Lung (tissue), 11 donors: ENCODE measurements at regions not wholly inside any gene's neighbourhood (a gene's known extent, or its start where the extent isn't known, plus 50 kb on each side); places are given as distances from the start of the nearest gene placed in this dataset.
A peak's percentile ranks its signal among the peaks of the same experiment; 100 is the strongest.

ENCODE experiments used
- ATAC-seq: fragments of 200-7000 bp; cut with Tn5 transposase; one replicate; pipeline ENCODE4 v1.9.1; 2020; ENCODE audit warnings: moderate number of reproducible peaks; ENCODE audit not compliant: insufficient read depth, low FRiP score
- DNase-seq, 3 donors: peaks; one replicate each; pipeline ENCODE4 v3.0.0-alpha.2; 2013 to 2017
- H3K27ac ChIP-seq, 2 donors: one replicate each; pipeline ENCODE4 v1.5.1; 2013; ENCODE audit warnings: mild to moderate bottlenecking in 2 of 2, moderate library complexity in 2 of 2, control low read depth in 1 of 2, inconsistent platforms in 1 of 2, low read depth in 1 of 2, low read length in 1 of 2
- H3K27me3 ChIP-seq, 3 donors: one replicate each; pipeline ENCODE4 v1.5.1; 2013; ENCODE audit warnings: low read length in 2 of 3; ENCODE audit not compliant: control insufficient read depth in 3 of 3, insufficient read depth in 3 of 3
- H3K36me3 ChIP-seq, 4 donors: one replicate each; pipeline ENCODE4 v1.5.1; 2013; ENCODE audit warnings: low read length in 4 of 4, mild to moderate bottlenecking in 1 of 4, moderate library complexity in 1 of 4; ENCODE audit not compliant: control insufficient read depth in 4 of 4, insufficient read depth in 4 of 4
- H3K4me1 ChIP-seq, 5 donors: one replicate each; pipeline ENCODE4 v1.5.1; 2013; ENCODE audit warnings: low read length in 5 of 5, mild to moderate bottlenecking in 2 of 5, moderate library complexity in 1 of 5; ENCODE audit not compliant: control insufficient read depth in 5 of 5, insufficient read depth in 5 of 5
- H3K4me3 ChIP-seq: one replicate; pipeline ENCODE4 v1.5.1; 2013; ENCODE audit warnings: mild to moderate bottlenecking, control low read depth, moderate library complexity
- H3K9ac ChIP-seq, 2 donors: one replicate each; pipeline ENCODE4 v1.5.1; 2013; ENCODE audit warnings: low read length in 2 of 2, control low read depth in 1 of 2; ENCODE audit not compliant: insufficient read depth in 1 of 2
- H3K9me3 ChIP-seq, 4 donors: one replicate each; pipeline ENCODE4 v1.5.1; 2013; ENCODE audit warnings: low read length in 3 of 4, mild to moderate bottlenecking in 1 of 4, moderate library complexity in 1 of 4; ENCODE audit not compliant: control insufficient read depth in 4 of 4, insufficient read depth in 3 of 4
- WGBS, 2 donors: extraction: QIAGEN DNeasy Blood & Tissue Kit; methylation state at CpG; one replicate each; pipeline ENCODE4 v1.1.7; 2013; 5-methylcytosine and 5-hydroxymethylcytosine counted together
- TF ChIP-seq, protein P1 (sequence below): IDR thresholded peaks from 2 replicates; pipeline ENCODE4 v1.5.1; 2012; ENCODE audit warnings: mild to moderate bottlenecking; ENCODE audit errors: control extremely low read depth, extremely low read depth
- donor health status: control.
- donor health status: control.
- donor health status: Bipolar disorder and iron deficiency.
- donor health status: healthy.
- donor health status: DM: yes; HTN: yes; CAD: no.

DNA sequence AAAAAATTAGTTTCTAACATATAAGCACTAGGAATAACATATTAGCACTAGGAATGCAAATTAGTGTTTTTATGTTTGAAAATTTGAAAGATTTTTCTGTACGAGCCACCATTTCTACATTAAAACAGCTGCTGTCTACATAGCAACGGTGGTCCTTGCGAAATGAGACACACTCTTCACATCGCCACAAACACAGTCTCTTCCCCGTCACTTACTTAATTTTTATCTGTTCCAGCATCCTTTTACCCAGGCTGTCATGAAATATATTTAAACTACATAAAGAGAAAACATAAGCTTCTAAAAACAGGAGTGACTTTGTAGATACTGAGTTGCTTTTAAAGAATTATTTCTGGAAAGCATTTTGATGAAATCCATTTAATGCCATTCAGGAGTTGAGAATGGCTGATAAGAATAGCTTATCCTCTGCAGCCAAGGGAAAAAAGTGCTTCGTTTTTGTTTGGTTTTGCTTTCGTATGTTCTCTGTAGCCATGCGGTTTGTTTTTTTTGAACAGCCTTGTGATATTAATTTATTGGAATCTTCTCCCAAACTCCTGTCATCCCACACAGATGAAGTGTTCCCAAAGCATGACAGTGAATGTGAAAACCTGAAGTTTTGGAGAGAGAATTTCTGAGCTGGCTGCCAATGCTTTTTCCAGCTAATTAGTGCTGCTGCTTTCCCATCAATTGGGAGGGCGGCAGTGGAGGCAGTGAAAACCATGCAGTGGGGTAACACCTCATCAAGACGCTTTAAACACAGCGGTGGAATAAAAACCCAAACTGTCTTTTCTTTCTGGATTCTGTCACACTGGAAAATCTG, 603.7 kb upstream of the ADARB2 start:
- Histone ChIP-seq H3K4me1 (peaks cover 0 to 14% (median 0%) of the 10 kb centered on the region in 5 donors), H3K9ac (no peak overlapping the region), H3K9me3 (peaks cover 0 to 1% (median 0%) of the 10 kb centered on the region in 4 donors), H3K27ac (no peak overlapping the region), H3K36me3 (no peaks in the 10 kb centered on the region), H3K27me3 (peaks cover 0 to 3% (median 0%) of the 10 kb centered on the region in 3 donors), H3K4me3 (no peak overlapping the region)
- ATAC-seq (no peak), DNase-seq (peak; percentile 76 to 94 (median 92))
- whole genome bisulfite sequencing, 2 donors: 67 to 76% methylated on average over 11 of the region's 11 CpGs
- TF ChIP-seq, protein P1, sequence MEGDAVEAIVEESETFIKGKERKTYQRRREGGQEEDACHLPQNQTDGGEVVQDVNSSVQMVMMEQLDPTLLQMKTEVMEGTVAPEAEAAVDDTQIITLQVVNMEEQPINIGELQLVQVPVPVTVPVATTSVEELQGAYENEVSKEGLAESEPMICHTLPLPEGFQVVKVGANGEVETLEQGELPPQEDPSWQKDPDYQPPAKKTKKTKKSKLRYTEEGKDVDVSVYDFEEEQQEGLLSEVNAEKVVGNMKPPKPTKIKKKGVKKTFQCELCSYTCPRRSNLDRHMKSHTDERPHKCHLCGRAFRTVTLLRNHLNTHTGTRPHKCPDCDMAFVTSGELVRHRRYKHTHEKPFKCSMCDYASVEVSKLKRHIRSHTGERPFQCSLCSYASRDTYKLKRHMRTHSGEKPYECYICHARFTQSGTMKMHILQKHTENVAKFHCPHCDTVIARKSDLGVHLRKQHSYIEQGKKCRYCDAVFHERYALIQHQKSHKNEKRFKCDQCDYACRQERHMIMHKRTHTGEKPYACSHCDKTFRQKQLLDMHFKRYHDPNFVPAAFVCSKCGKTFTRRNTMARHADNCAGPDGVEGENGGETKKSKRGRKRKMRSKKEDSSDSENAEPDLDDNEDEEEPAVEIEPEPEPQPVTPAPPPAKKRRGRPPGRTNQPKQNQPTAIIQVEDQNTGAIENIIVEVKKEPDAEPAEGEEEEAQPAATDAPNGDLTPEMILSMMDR: no peak

DNA sequence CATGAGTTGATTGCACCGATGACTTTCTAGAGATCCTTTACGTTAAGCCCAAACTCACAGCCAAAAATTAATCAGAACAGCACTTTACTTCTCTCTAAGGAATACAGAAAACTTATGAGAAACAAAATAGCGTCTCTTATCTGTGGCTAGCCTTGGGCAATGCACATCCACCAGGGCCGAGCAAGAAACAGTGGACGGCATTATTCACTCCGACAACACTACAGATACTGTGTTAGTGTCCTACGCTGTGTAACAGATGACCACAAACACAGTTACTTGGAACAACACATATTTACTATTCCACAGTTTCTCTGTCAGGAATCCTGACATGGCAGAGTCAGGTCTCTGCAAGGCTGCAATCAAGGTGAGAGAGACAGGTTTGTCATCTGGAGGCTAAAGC, 598.3 kb upstream of the ADARB2 start:
- ATAC-seq: no peak
- no peaks in the 10 kb centered on the region for H3K36me3 ChIP-seq
- no peaks in the 10 kb centered on the region for H3K27me3 ChIP-seq
- H3K27ac ChIP-seq: no peak overlapping the region
- 88 to 89% methylated on average over 7 of the region's 7 CpGs for WGBS, 2 donors
- no peak overlapping the region for H3K9ac ChIP-seq
- no peaks in the 10 kb centered on the region for H3K4me1 ChIP-seq
- no peak for DNase-seq
- no peak overlapping the region for H3K4me3 ChIP-seq
- H3K9me3 ChIP-seq: peaks cover 0 to 4% (median 0%) of the 10 kb centered on the region in 4 donors
- TF ChIP-seq, protein P1: no peak

DNA sequence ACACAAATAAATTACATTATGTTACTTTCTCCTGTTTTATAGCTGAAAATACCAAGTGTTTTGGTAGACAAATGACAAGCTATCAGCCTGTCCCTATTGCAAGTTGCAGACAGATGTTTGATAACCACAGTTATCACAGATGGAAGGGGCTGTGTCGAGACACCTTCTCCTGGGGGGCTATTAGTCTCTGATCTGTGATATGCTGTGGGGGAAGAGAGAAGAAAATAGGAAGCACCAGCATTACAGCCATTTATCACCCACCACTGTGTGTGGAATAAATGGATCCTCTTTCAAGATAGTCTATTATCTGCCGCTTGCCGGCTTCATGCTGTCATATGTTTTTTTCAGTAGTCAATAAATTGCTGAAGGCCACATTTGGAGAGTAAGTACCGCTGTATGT, 597.2 kb upstream of the ADARB2 start:
- 67 to 78% methylated on average over 4 of the region's 4 CpGs for WGBS, 2 donors
- Histone ChIP-seq H3K9me3 (peaks cover 0 to 4% (median under 1%) of the 10 kb centered on the region in 4 donors), H3K4me3 (no peak overlapping the region), H3K27me3 (no peaks in the 10 kb centered on the region), H3K27ac (no peak overlapping the region), H3K4me1 (no peaks in the 10 kb centered on the region), H3K9ac (no peak overlapping the region), H3K36me3 (no peaks in the 10 kb centered on the region)
- DNase-seq (no peak), ATAC-seq (no peak)
- TF ChIP-seq, protein P1: no peak
